ENCODE measurements at regions not wholly inside any gene's neighbourhood (a gene's known extent, or its start where the extent isn't known, plus 50 kb on each side); places are given as distances from the start of the nearest gene placed in this dataset.

DNA sequence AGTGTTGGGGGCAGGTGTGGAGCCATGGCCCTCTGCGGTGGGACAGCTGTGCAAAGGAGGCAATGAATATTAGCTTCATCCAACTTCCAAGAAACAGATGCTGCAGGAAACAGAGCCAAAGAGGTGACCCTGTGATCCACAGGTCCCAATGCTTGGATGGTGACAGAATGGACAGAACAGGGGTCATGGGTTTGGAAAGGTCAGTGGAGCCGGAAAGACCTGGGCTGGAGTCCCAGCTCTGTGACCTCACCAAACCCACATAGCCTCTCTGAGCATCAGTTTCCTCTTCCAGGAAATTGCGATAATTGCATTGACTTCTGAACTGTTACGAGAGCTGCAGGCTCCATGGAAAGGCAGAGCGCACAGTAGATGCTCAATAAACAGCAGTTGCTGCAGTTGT, 110.2 kb upstream of the GSC start:
- Histone ChIP-seq H3K4me1 (ENCODE audit: insufficient read depth, low read length) (no peaks in the 10 kb centered on the region), H3K9ac (ENCODE audit: extremely low read depth, insufficient read length, low read length) (no peak overlapping the region), H2AK5ac (ENCODE audit: insufficient read length, low read length) (no peak overlapping the region), H3K9me3 (ENCODE audit: control insufficient read depth, low read depth, low read length) (no peaks in the 10 kb centered on the region), H3K4ac (ENCODE audit: low read depth, low read length) (no peak overlapping the region), H3K14ac (ENCODE audit: insufficient read depth, low read length) (no peak overlapping the region), H3T11ph (ENCODE audit: low read length) (no peak overlapping the region), H4K91ac (ENCODE audit: insufficient read length, low read depth, low read length) (no peak overlapping the region), H2BK20ac (ENCODE audit: low read depth, low read length, poor library complexity, severe bottlenecking) (no peak overlapping the region), H3K18ac (ENCODE audit: insufficient read length, low read depth, low read length) (no peak overlapping the region), H3K79me1 (ENCODE audit: insufficient read depth, low read depth, low read length, poor library complexity, severe bottlenecking) (no peaks in the 10 kb centered on the region), H3K79me2 (ENCODE audit: insufficient read depth, low read length) (no peaks in the 10 kb centered on the region), H2AFZ (ENCODE audit: low read length) (no peak overlapping the region), H2BK15ac (ENCODE audit: low read depth, low read length) (no peak overlapping the region), H3K27ac (ENCODE audit: insufficient read length, low read depth, low read length) (no peak overlapping the region), H3K23ac (ENCODE audit: insufficient read length, low read depth, low read length) (no peak overlapping the region), H4K5ac (ENCODE audit: insufficient read length, low read depth, low read length) (no peak overlapping the region), H2BK5ac (ENCODE audit: insufficient read length, low read length) (no peak overlapping the region), H3K56ac (ENCODE audit: insufficient read length, low read depth, low read length) (no peak overlapping the region), H3K4me2 (ENCODE audit: insufficient read depth, insufficient read length, low read length) (no peak overlapping the region), H2BK120ac (ENCODE audit: low read depth, low read length, poor library complexity, severe bottlenecking) (no peak overlapping the region), H2BK12ac (ENCODE audit: insufficient read length, low read depth, low read length) (no peak overlapping the region), H3K23me2 (ENCODE audit: insufficient read length, low read depth, low read length, poor library complexity, severe bottlenecking) (no peaks in the 10 kb centered on the region), H4K20me1 (ENCODE audit: control insufficient read depth, insufficient read depth, insufficient read length) (no peaks in the 10 kb centered on the region), H4K8ac (replicated peaks; ENCODE audit: insufficient read length, low read depth, low read length) (no peak overlapping the region), H3K27me3 (ENCODE audit: insufficient read depth, low read length) (no peaks in the 10 kb centered on the region)
- H3K4me1 Mint-ChIP-seq: no peaks in the 10 kb centered on the region; a peak in 1 of 4 replicates
- TF ChIP-seq, protein P1, sequence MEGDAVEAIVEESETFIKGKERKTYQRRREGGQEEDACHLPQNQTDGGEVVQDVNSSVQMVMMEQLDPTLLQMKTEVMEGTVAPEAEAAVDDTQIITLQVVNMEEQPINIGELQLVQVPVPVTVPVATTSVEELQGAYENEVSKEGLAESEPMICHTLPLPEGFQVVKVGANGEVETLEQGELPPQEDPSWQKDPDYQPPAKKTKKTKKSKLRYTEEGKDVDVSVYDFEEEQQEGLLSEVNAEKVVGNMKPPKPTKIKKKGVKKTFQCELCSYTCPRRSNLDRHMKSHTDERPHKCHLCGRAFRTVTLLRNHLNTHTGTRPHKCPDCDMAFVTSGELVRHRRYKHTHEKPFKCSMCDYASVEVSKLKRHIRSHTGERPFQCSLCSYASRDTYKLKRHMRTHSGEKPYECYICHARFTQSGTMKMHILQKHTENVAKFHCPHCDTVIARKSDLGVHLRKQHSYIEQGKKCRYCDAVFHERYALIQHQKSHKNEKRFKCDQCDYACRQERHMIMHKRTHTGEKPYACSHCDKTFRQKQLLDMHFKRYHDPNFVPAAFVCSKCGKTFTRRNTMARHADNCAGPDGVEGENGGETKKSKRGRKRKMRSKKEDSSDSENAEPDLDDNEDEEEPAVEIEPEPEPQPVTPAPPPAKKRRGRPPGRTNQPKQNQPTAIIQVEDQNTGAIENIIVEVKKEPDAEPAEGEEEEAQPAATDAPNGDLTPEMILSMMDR (conservative IDR thresholded peaks at IDR 0.05): no peak
- no peak overlapping the region; a peak in 1 of 7 replicates for H3K27ac Mint-ChIP-seq
- no peak for DNase-seq
- no CpG with 5 or more reads among the region's 5 CpGs for WGBS (ENCODE audit: extremely low coverage, insufficient read length, low lambda C conversion rate)
- H3K27me3 Mint-ChIP-seq (ENCODE audit: low read depth): peaks cover 3% of the 10 kb centered on the region
- no peak overlapping the region for H3K4me3 Mint-ChIP-seq
- no peaks in the 10 kb centered on the region; a peak in 1 of 5 replicates for H3K9me3 Mint-ChIP-seq
- no peaks in the 10 kb centered on the region for H3K36me3 Mint-ChIP-seq (ENCODE audit: insufficient read depth in 1 of 3, low read depth in 3 of 3)

All from H9 (cell line).